Common myeloid progenitor, CD34-positive (primary cell): ENCODE measurements at regions not wholly inside any gene's neighbourhood (a gene's known extent, or its start where the extent isn't known, plus 50 kb on each side); places are given as distances from the start of the nearest gene placed in this dataset.
"Not testable (repeated sequence)": the region's sequence is repeated elsewhere in the genome, so short reads cannot be mapped to it uniquely, and the experiment has no call there.

Experiments used
- CTCF ChIA-PET: fragments of 350-600 bp; sonication (Branson Sonifier 250); formaldehyde crosslinking; loops from one replicate; lab custom pipeline; 2021; ENCODE audit warnings: antibody characterized with exemption; lab: Charles Lee
- POLR2A ChIA-PET: fragments of 350-600 bp; sonication (Branson Sonifier 250); formaldehyde crosslinking; loops from one replicate; lab custom pipeline; 2021; ENCODE audit warnings: antibody characterized with exemption; lab: Charles Lee
- DNase-seq, 3 donors: peaks; one replicate each; pipeline versions ENCODE4 v3.0.0 to v3.0.0-alpha.2; 2013
- H3K27ac ChIP-seq, 2 experiments: 1 replicate in 1 of 2; 2 replicates in 1 of 2; pipeline ENCODE4 v1.7.0; 2013; ENCODE audit warnings: inconsistent platforms in 2 of 2, low read length in 2 of 2, mild to moderate bottlenecking in 2 of 2, low read depth in 1 of 2, moderate library complexity in 1 of 2; ENCODE audit not compliant: severe bottlenecking in 2 of 2, insufficient read depth in 1 of 2, poor library complexity in 1 of 2
- H3K27me3 ChIP-seq, 5 experiments: replicated peaks in 2 of 5; 1 replicate in 3 of 5; 2 replicates in 2 of 5; pipeline versions ENCODE4 v1.6.1 to v1.7.0; 2013; ENCODE audit warnings: low read length in 4 of 5, mild to moderate bottlenecking in 2 of 5, moderate library complexity in 2 of 5, inconsistent platforms in 1 of 5; ENCODE audit not compliant: insufficient read depth in 5 of 5, control insufficient read depth in 4 of 5
- H3K36me3 ChIP-seq, 4 experiments: 1 replicate in 2 of 4; 2 replicates in 2 of 4; pipeline versions ENCODE4 v1.6.1 to v1.7.0; 2013; ENCODE audit warnings: low read length in 3 of 4, control low read depth in 1 of 4, mild to moderate bottlenecking in 1 of 4; ENCODE audit not compliant: control insufficient read depth in 4 of 4, insufficient read depth in 4 of 4
- H3K4me1 ChIP-seq, 4 experiments: 1 replicate in 3 of 4; 2 replicates in 1 of 4; pipeline versions ENCODE4 v1.6.1 to v1.7.1; 2013; ENCODE audit warnings: low read length in 3 of 4, mild to moderate bottlenecking in 3 of 4, control low read depth in 1 of 4, inconsistent platforms in 1 of 4, moderate library complexity in 1 of 4; ENCODE audit not compliant: control insufficient read depth in 4 of 4, insufficient read depth in 4 of 4; ENCODE audit errors: control extremely low read depth in 1 of 4
- H3K4me3 ChIP-seq, 7 experiments: 1 replicate in 4 of 7; 2 replicates in 3 of 7; pipeline versions ENCODE4 v1.5.1 to v1.7.0; 2013; ENCODE audit warnings: mild to moderate bottlenecking in 7 of 7, low read length in 6 of 7, moderate library complexity in 6 of 7, inconsistent platforms in 2 of 7, low read depth in 2 of 7, control low read depth in 1 of 7; ENCODE audit not compliant: insufficient read depth in 4 of 7, control insufficient read depth in 1 of 7; ENCODE audit errors: extremely low read depth in 1 of 7
- H3K9me3 ChIP-seq, 5 experiments: 1 replicate in 4 of 5; 2 replicates in 1 of 5; pipeline versions ENCODE4 v1.6.1 to v1.7.1; 2013; ENCODE audit warnings: low read length in 4 of 5, mild to moderate bottlenecking in 2 of 5, inconsistent platforms in 1 of 5, low read depth in 1 of 5, moderate library complexity in 1 of 5; ENCODE audit not compliant: control insufficient read depth in 4 of 5, insufficient read depth in 2 of 5; ENCODE audit errors: control extremely low read depth in 1 of 5
- WGBS: methylation state at CpG from one replicate; pipeline ENCODE4 v1.1.5; 2013; ENCODE audit not compliant: insufficient coverage; 5-methylcytosine and 5-hydroxymethylcytosine counted together

- no peak overlapping the region for H3K4me3 ChIP-seq
- WGBS: no CpG with 5 or more reads among the region's 1 CpG
Measured at GRCh38 chr2:185984670-185985069, 246.1 kb downstream of the FSIP2 start.

DNA sequence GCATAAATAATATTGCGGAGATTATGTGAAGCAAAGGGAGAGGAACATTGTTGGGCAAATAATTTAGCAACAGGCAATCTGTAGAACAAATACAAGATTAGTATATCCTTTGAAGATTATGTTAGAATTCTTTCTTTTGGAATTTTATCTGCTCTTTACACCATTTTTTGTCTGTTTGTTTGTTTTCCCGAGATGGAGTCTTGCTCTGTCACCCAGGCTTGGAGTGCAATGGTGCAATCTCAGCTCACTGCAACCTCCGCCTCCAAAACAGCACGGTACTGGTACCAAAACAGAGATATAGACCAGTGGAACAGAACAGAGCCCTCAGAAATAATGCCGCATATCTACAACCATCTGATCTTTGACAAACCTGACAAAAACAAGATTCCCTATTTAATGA lies 250.3 kb downstream of the FSIP2 start:
- H3K9me3 ChIP-seq, H3K4me1 ChIP-seq, CTCF ChIA-PET, DNase-seq, POLR2A ChIA-PET, H3K27ac ChIP-seq, H3K36me3 ChIP-seq, H3K4me3 ChIP-seq, H3K27me3 ChIP-seq: not testable (repeated sequence)
- whole genome bisulfite sequencing: 95% methylated on average over 4 of the region's 5 CpGs

More at GRCh38 chr2:185984670-185985069, 246.1 kb downstream of the FSIP2 start:
- H3K9me3 ChIP-seq: no peaks in the 10 kb centered on the region
- no peak for DNase-seq
- ChIA-PET POLR2A (no interaction called here), CTCF (no interaction called here)
- no peaks in the 10 kb centered on the region for H3K36me3 ChIP-seq
- H3K4me1 ChIP-seq: no peaks in the 10 kb centered on the region
- H3K27ac ChIP-seq: no peak overlapping the region
- H3K27me3 ChIP-seq: no peaks in the 10 kb centered on the region

DNA sequence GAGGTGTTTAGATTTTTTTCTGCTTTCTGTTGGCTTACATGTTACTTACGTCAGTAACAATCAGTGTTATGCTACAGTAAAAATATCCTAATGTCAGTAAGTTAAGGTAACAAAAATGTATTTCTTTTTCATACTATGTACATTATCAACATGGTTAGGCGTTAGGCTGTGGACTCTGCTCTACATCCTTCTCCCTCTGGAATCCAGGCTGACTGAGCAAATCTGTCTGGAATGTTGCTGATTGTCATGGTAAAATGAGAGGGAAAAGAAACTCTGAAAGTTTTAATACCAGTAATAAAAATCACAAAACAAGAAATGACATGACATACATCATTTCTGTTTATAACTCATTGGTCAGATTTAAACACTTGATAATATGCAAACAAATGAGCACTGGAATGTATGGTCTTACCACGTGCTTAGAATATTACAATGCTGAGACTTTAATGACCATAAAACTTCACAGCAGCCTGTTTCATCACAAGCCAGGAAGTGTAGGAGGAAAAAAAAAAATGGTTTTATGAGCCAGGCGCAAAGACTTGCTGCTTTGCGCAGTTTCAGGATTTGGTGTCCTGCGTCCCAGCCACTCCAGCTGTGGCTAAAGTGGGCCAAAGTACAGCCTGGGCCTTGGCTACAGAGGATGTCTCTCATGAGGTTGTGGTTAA lies 252.4 kb downstream of the FSIP2 start:
- Histone ChIP-seq H3K4me1 (no peaks in the 10 kb centered on the region), H3K36me3 (peaks cover 0 to 2% (median 0%) of the 10 kb centered on the region in 4 experiments), H3K9me3 (peaks cover 0 to 4% (median 0%) of the 10 kb centered on the region in 5 experiments), H3K4me3 (no peak overlapping the region), H3K27me3 (no peaks in the 10 kb centered on the region), H3K27ac (no peak overlapping the region)
- no peak for DNase-seq
- ChIA-PET CTCF (no interaction called here), POLR2A (no interaction called here)
- 98% methylated on average over 4 of the region's 6 CpGs for WGBS

- WGBS: no CpG with 5 or more reads among the region's 2 CpGs
- H3K36me3 ChIP-seq: no peaks in the 10 kb centered on the region
- H3K27ac ChIP-seq: no peak overlapping the region
- H3K27me3 ChIP-seq: no peaks in the 10 kb centered on the region
- ChIA-PET CTCF (no interaction called here), POLR2A (no interaction called here)
- H3K4me3 ChIP-seq: no peak overlapping the region
- H3K4me1 ChIP-seq: no peaks in the 10 kb centered on the region
- DNase-seq: no peak
- no peaks in the 10 kb centered on the region for H3K9me3 ChIP-seq
Measured at GRCh38 chr2:185998562-185999070, 260.0 kb downstream of the FSIP2 start.

DNA sequence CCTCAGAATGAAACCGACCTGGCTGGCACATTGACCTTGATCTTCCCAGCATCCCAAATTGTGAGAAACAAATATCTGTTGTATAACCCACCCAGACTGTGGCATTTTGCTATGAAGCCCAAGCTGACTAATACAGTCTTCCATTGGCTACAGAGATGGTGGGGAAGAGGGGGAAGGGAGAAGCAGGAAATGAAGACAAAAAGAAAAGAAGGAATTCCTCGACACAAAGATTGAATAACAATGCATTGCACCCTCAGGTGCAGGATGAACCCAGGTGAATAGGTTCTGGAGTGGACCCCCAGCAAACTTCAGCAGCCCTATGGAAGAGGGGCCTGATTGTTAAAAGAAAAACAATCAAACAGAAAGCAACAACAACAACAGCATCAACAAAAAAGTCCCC lies 270.7 kb downstream of the FSIP2 start:
- H3K36me3 ChIP-seq: peaks cover 0 to 2% (median 0%) of the 10 kb centered on the region in 4 experiments
- no peak overlapping the region for H3K27ac ChIP-seq
- DNase-seq: no peak
- H3K27me3 ChIP-seq: no peaks in the 10 kb centered on the region
- H3K9me3 ChIP-seq: peaks cover 0 to 9% (median 0%) of the 10 kb centered on the region in 5 experiments
- H3K4me3 ChIP-seq: no peak overlapping the region
- ChIA-PET POLR2A (no interaction called here), CTCF (interaction anchor here (1.4 kb wide), 1 partner anchor 17 kb away, joined by 3 read pairs; no protein-coding TSS in a partner anchor)
- no peaks in the 10 kb centered on the region for H3K4me1 ChIP-seq
- WGBS: 100% methylated on average over 1 of the region's 2 CpGs

- ChIA-PET CTCF (no interaction called here), POLR2A (no interaction called here)
- DNase-seq: no peak
- H3K27me3 ChIP-seq: no peaks in the 10 kb centered on the region
- H3K9me3 ChIP-seq: peaks cover 0 to 2% (median 0%) of the 10 kb centered on the region in 5 experiments
- H3K4me3 ChIP-seq: no peak overlapping the region
- H3K27ac ChIP-seq: no peak overlapping the region
- WGBS: 100% methylated on average over 4 of the region's 4 CpGs
- no peaks in the 10 kb centered on the region for H3K4me1 ChIP-seq
- no peaks in the 10 kb centered on the region for H3K36me3 ChIP-seq
Measured at GRCh38 chr2:186017278-186017677, 278.7 kb downstream of the FSIP2 start.

- no peak overlapping the region for H3K4me3 ChIP-seq
- H3K36me3 ChIP-seq: no peaks in the 10 kb centered on the region
- no peak overlapping the region for H3K27ac ChIP-seq
- ChIA-PET POLR2A (no interaction called here), CTCF (no interaction called here)
- no peaks in the 10 kb centered on the region for H3K27me3 ChIP-seq
- peaks cover 0 to 3% (median 0%) of the 10 kb centered on the region in 5 experiments for H3K9me3 ChIP-seq
- H3K4me1 ChIP-seq: no peaks in the 10 kb centered on the region
- DNase-seq: no peak
Measured at GRCh38 chr2:186024921-186025320, 286.3 kb downstream of the FSIP2 start.
